ENCODE measurements at regions not wholly inside any gene's neighbourhood (a gene's known extent, or its start where the extent isn't known, plus 50 kb on each side); places are given as distances from the start of the nearest gene placed in this dataset.

DNA sequence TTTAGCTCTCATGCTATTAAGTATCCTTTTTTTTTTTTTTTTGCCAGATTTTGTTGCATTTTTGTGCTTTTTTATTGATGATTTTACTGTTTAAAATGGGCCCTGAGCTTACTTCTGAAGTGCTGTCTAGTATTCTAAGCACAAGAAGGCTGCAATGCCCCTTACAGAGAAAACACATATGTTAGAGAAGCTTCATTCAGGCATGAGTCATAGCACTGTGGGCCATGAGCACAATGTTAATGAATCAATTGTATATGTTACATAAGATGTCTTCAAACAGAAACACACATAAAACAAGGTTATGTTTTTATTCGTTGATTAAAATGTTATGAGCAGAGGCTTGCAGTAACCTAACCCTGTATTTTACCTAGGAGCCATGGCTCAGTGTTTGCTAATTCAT lies 117.8 kb upstream of the C11orf87 start:
- Histone ChIP-seq H3K4me3 (no peak overlapping the region), H3K36me3 (no peaks in the 10 kb centered on the region), H3K4me1 (no peaks in the 10 kb centered on the region), H3K27me3 (ENCODE audit: low read depth) (no peaks in the 10 kb centered on the region), H3K9me3 (no peaks in the 10 kb centered on the region), H3K27ac (no peak overlapping the region)
- ATAC-seq = no peak
- TF ChIP-seq, protein P1, sequence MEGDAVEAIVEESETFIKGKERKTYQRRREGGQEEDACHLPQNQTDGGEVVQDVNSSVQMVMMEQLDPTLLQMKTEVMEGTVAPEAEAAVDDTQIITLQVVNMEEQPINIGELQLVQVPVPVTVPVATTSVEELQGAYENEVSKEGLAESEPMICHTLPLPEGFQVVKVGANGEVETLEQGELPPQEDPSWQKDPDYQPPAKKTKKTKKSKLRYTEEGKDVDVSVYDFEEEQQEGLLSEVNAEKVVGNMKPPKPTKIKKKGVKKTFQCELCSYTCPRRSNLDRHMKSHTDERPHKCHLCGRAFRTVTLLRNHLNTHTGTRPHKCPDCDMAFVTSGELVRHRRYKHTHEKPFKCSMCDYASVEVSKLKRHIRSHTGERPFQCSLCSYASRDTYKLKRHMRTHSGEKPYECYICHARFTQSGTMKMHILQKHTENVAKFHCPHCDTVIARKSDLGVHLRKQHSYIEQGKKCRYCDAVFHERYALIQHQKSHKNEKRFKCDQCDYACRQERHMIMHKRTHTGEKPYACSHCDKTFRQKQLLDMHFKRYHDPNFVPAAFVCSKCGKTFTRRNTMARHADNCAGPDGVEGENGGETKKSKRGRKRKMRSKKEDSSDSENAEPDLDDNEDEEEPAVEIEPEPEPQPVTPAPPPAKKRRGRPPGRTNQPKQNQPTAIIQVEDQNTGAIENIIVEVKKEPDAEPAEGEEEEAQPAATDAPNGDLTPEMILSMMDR (IDR thresholded peaks at IDR 0.05) = no peak
- intact Hi-C loops (cut with DNase I) = no loop called here
- no peak for DNase-seq

DNA sequence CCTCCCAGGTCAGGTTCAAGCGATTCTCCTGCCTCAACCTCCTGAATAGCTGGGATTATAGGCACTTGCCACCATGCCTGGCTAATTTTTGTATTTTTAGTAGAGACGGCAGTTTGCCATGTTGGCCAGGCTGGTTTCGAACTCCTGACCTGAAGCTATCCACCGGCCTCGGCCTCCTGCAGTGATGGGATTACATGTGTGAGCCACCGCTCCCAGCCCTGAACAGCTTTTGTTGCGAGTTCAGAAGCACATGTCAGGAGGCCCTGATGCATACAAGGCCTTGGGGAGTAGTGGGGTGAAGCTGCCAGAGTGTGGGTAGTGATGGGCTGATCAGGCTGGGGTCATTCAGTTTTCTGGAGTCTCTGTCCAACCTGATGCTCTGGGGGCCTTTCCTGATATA lies 117.0 kb upstream of the C11orf87 start:
- Histone ChIP-seq H3K9me3 (no peaks in the 10 kb centered on the region), H3K27ac (no peak overlapping the region), H3K36me3 (no peaks in the 10 kb centered on the region), H3K4me3 (no peak overlapping the region), H3K27me3 (ENCODE audit: low read depth) (no peaks in the 10 kb centered on the region), H3K4me1 (no peaks in the 10 kb centered on the region)
- intact Hi-C loops (cut with DNase I) = no loop called here
- ATAC-seq (no peak), DNase-seq (no peak)
- TF ChIP-seq, protein P1 (IDR thresholded peaks at IDR 0.05) = no peak

DNA sequence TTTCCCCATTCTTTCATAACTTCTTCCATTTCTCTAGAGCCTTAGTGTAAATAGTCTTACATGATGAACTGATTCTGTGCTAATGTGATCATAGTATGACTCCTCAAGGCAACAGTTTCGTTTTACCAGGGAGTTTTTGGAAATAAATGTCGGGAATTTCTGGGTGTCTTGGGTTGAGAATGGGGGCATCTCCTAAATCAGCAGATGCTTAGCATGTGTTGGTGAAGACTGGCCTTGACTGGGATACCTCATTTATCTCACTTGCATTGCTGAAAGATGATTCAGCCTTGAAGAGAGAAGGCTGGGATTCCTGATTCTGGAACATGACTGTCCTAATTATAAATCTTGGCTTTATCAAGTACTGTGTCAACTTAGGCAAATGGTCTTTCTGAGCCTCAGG lies 115.7 kb upstream of the C11orf87 start:
- no peak overlapping the region for H3K27ac ChIP-seq
- DNase-seq (no peak), ATAC-seq (no peak)
- no peaks in the 10 kb centered on the region for H3K27me3 ChIP-seq (ENCODE audit: low read depth)
- intact Hi-C loops (cut with DNase I) = no loop called here
- no peaks in the 10 kb centered on the region for H3K4me1 ChIP-seq
- TF ChIP-seq, protein P1 (IDR thresholded peaks at IDR 0.05) = no peak
- H3K36me3 ChIP-seq = no peaks in the 10 kb centered on the region
- no peaks in the 10 kb centered on the region for H3K9me3 ChIP-seq
- no peak overlapping the region for H3K4me3 ChIP-seq

DNA sequence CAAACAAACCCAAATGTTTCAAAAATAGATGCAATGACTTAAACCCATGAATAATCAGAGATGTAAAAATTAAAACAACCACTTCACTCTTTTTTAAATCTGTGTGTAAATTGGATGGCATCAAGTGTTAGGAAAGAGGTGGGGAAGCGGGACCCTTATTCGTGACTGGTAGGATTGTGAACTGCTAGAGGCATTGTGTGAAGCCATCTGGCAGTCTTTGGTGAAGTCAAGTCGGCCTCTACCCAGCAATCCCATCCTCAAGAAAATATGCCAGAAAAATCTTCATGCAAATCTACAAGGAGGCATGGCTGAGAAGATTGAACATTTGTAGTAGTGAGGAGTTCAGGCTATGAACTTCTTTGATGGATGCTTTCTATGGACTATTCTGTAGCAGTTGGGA lies 114.6 kb upstream of the C11orf87 start:
- intact Hi-C loops (cut with DNase I) = no loop called here
- no peak overlapping the region for H3K4me3 ChIP-seq
- no peak for DNase-seq
- TF ChIP-seq, protein P1 (IDR thresholded peaks at IDR 0.05) = no peak
- H3K36me3 ChIP-seq = no peaks in the 10 kb centered on the region
- H3K27ac ChIP-seq = no peak overlapping the region
- no peaks in the 10 kb centered on the region for H3K9me3 ChIP-seq
- no peaks in the 10 kb centered on the region for H3K4me1 ChIP-seq
- ATAC-seq = no peak
- no peaks in the 10 kb centered on the region for H3K27me3 ChIP-seq (ENCODE audit: low read depth)

DNA sequence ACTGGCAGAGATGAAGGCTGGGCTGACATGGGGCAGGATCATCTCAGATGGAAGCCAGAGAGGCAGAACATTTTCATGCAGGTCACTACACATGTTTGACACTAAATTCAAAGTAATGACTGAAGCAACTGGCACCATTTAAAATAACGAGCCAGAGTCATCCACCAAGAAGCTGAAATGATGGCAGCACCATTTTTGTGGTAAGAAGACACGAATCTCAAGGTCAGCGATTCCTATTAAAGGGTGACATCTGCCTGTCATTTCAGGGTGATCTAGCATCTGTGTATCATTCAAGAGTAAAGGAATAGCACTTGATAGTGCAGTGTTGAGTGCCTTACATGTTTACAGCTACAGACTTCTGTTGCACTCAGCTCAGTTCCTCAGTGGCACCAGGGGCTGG lies 113.4 kb upstream of the C11orf87 start:
- ATAC-seq = no peak
- no peak for DNase-seq
- no peak overlapping the region for H3K27ac ChIP-seq
- intact Hi-C loops (cut with DNase I) = no loop called here
- H3K4me3 ChIP-seq = no peak overlapping the region
- no peaks in the 10 kb centered on the region for H3K27me3 ChIP-seq (ENCODE audit: low read depth)
- no peaks in the 10 kb centered on the region for H3K9me3 ChIP-seq
- TF ChIP-seq, protein P1 (IDR thresholded peaks at IDR 0.05) = no peak
- H3K4me1 ChIP-seq = no peaks in the 10 kb centered on the region
- H3K36me3 ChIP-seq = no peaks in the 10 kb centered on the region

DNA sequence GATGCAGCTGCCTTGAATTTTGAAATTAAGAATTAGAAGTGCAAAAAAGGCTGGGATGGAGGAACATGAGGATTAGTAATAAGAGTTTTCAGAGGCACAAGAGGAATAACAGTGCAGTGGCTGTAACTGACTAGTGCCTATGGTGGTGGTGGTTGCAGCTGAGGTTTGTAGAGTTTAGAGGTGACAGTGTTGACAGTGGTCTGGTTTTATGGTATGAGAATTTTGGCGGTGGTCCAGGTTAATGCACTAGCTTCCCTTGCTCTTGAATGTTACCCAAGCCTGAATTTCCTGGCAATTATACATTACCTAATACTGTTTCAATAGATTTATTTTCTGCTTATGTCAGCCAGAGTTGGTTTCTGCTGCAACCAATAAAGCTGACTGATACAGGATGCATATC lies 112.8 kb upstream of the C11orf87 start:
- H3K27ac ChIP-seq = no peak overlapping the region
- TF ChIP-seq, protein P1 (IDR thresholded peaks at IDR 0.05) = no peak
- ATAC-seq (no peak), DNase-seq (no peak)
- no peaks in the 10 kb centered on the region for H3K9me3 ChIP-seq
- intact Hi-C loops (cut with DNase I) = no loop called here
- H3K4me3 ChIP-seq = no peak overlapping the region
- no peaks in the 10 kb centered on the region for H3K27me3 ChIP-seq (ENCODE audit: low read depth)
- H3K36me3 ChIP-seq = no peaks in the 10 kb centered on the region
- no peaks in the 10 kb centered on the region for H3K4me1 ChIP-seq

All from lower lobe of right lung (tissue), 2 donors.